ENCODE measurements at regions not wholly inside any gene's neighbourhood (a gene's known extent, or its start where the extent isn't known, plus 50 kb on each side); places are given as distances from the start of the nearest gene placed in this dataset.

GRCh38 chr6:121664158-121664557 is 228.7 kb downstream of the GJA1 start:
- Histone ChIP-seq H3K27me3 (ENCODE audit: insufficient read depth, low read length) (no peaks in the 10 kb centered on the region), H4K20me1 (ENCODE audit: control insufficient read depth, insufficient read depth, insufficient read length) (no peaks in the 10 kb centered on the region), H3K23ac (ENCODE audit: insufficient read length, low read depth, low read length) (no peak overlapping the region), H3K4ac (ENCODE audit: low read depth, low read length) (no peak overlapping the region), H3K27ac (ENCODE audit: insufficient read length, low read depth, low read length) (no peak overlapping the region), H4K91ac (ENCODE audit: insufficient read length, low read depth, low read length) (no peak overlapping the region), H3K4me2 (ENCODE audit: insufficient read depth, insufficient read length, low read length) (no peak overlapping the region), H2BK20ac (ENCODE audit: low read depth, low read length, poor library complexity, severe bottlenecking) (no peak overlapping the region), H2BK5ac (ENCODE audit: insufficient read length, low read length) (no peak overlapping the region), H3K23me2 (ENCODE audit: insufficient read length, low read depth, low read length, poor library complexity, severe bottlenecking) (no peaks in the 10 kb centered on the region), H3K79me1 (ENCODE audit: insufficient read depth, low read depth, low read length, poor library complexity, severe bottlenecking) (no peaks in the 10 kb centered on the region), H2AK5ac (ENCODE audit: insufficient read length, low read length) (no peak overlapping the region), H3K18ac (ENCODE audit: insufficient read length, low read depth, low read length) (no peak overlapping the region), H3K9ac (ENCODE audit: extremely low read depth, insufficient read length, low read length) (no peak overlapping the region), H2BK120ac (ENCODE audit: low read depth, low read length, poor library complexity, severe bottlenecking) (no peak overlapping the region), H3K56ac (ENCODE audit: insufficient read length, low read depth, low read length) (no peak overlapping the region), H3K9me3 (ENCODE audit: control insufficient read depth, low read depth, low read length) (no peaks in the 10 kb centered on the region), H3K14ac (ENCODE audit: insufficient read depth, low read length) (no peak overlapping the region), H2BK12ac (ENCODE audit: insufficient read length, low read depth, low read length) (no peak overlapping the region), H3T11ph (ENCODE audit: low read length) (no peak overlapping the region), H4K5ac (ENCODE audit: insufficient read length, low read depth, low read length) (no peak overlapping the region), H2AFZ (ENCODE audit: low read length) (no peak overlapping the region), H3K79me2 (ENCODE audit: insufficient read depth, low read length) (no peaks in the 10 kb centered on the region), H2BK15ac (ENCODE audit: low read depth, low read length) (no peak overlapping the region), H4K8ac (replicated peaks; ENCODE audit: insufficient read length, low read depth, low read length) (no peak overlapping the region), H3K4me1 (ENCODE audit: insufficient read depth, low read length) (no peaks in the 10 kb centered on the region)
- Mint-ChIP-seq H3K4me1 (no peaks in the 10 kb centered on the region), H3K27ac (no peak overlapping the region), H3K27me3 (ENCODE audit: low read depth) (no peaks in the 10 kb centered on the region), H3K36me3 (ENCODE audit: insufficient read depth in 1 of 3, low read depth in 3 of 3) (no peaks in the 10 kb centered on the region), H3K9me3 (no peaks in the 10 kb centered on the region), H3K4me3 (no peak overlapping the region)
- WGBS (ENCODE audit: extremely low coverage, insufficient read length, low lambda C conversion rate) = no CpG with 5 or more reads among the region's 1 CpG
- no peak for TF ChIP-seq CTCF (conservative IDR thresholded peaks at IDR 0.05)
- DNase-seq = no peak

Data from H9 (cell line).